K562 (cell line): ENCODE measurements at regions not wholly inside any gene's neighbourhood (a gene's known extent, or its start where the extent isn't known, plus 50 kb on each side); places are given as distances from the start of the nearest gene placed in this dataset.

Source experiments
- ATF6 ChIP-seq: sonication (generic); formaldehyde crosslinking; IDR thresholded peaks from 2 replicates; pipeline ENCODE4 v1.4.0; 2020; ENCODE audit warnings: mild to moderate bottlenecking, missing genetic modification reagents
- CBFA2T2 ChIP-seq: fragments of 450-650 bp; conservative IDR thresholded peaks from 2 replicates; pipeline ENCODE4 v1.6.1; 2017; ENCODE audit warnings: mild to moderate bottlenecking
- CBX3 ChIP-seq, 2 experiments: IDR thresholded peaks; 1 replicate in 1 of 2; 2 replicates in 1 of 2; pipeline ENCODE4 v1.6.1; 2012; ENCODE audit warnings: inconsistent platforms in 2 of 2, low read length in 2 of 2, borderline replicate concordance in 1 of 2, control low read depth in 1 of 2
- NR2C2 ChIP-seq, 2 experiments: fragments of 200-800 bp in 1 of 2; sonication (Bioruptor generic) in 1 of 2; sonication (generic) in 1 of 2; formaldehyde crosslinking in 1 of 2; IDR thresholded peaks; 2 replicates each; pipeline versions ENCODE4 v1.6.1 to v1.8.0; 2016 to 2022; ENCODE audit warnings: mild to moderate bottlenecking in 1 of 2, missing compliant biosample characterization in 1 of 2, missing genetic modification characterization in 1 of 2, missing genetic modification reagents in 1 of 2
- POLR2A ChIP-seq: fragments of 450-650 bp; conservative IDR thresholded peaks from 2 replicates; pipeline ENCODE4 v1.6.1; 2016
- SIN3A ChIP-seq, 2 experiments: fragments of 150-350 bp in 1 of 2; IDR thresholded peaks; 2 replicates each; pipeline ENCODE4 v1.6.1; 2011 to 2016; ENCODE audit warnings: borderline replicate concordance in 2 of 2, low read depth in 2 of 2, low read length in 2 of 2, mild to moderate bottlenecking in 2 of 2, moderate library complexity in 2 of 2; ENCODE audit not compliant: control insufficient read depth in 1 of 2
- ZBTB26 ChIP-seq: fragments of 450-650 bp; formaldehyde crosslinking; IDR thresholded peaks from 2 replicates; pipeline ENCODE4 v1.4.0; 2022; ENCODE audit warnings: missing genetic modification characterization
- ZNF124 ChIP-seq: sonication (generic); formaldehyde crosslinking; IDR thresholded peaks from 2 replicates; pipeline ENCODE4 v1.8.1; 2022; ENCODE audit warnings: missing genetic modification reagents

- TF ChIP-seq ATF6, result no peak
- no peak for TF ChIP-seq ZBTB26 (CRISPR knock-in tag)
- TF ChIP-seq NR2C2 (CRISPR knock-in tag; IDR thresholded peaks at IDR 0.05), result no peak
- TF ChIP-seq NR2C2 (tag; IDR thresholded peaks at IDR 0.05), result no peak
- TF ChIP-seq CBX3 (IDR thresholded peaks at IDR 0.05; ENCODE audit: borderline replicate concordance in 1 of 2, low read length in 2 of 2), result no peak
- TF ChIP-seq SIN3A (IDR thresholded peaks at IDR 0.05; ENCODE audit: borderline replicate concordance in 2 of 2, control insufficient read depth in 1 of 2, low read depth in 2 of 2, low read length in 2 of 2), result no peak
- TF ChIP-seq POLR2A, result no peak
- no peak for TF ChIP-seq CBFA2T2
- TF ChIP-seq ZNF124 (CRISPR knock-in tag), result no peak
Measured at GRCh38 chr6:11387707-11388430, 149.7 kb upstream of the TMEM170B start.
